HepG2 (cell line): ENCODE measurements at regions not wholly inside any gene's neighbourhood (a gene's known extent, or its start where the extent isn't known, plus 50 kb on each side); places are given as distances from the start of the nearest gene placed in this dataset.

ENCODE experiments used
- E2F1 ChIP-seq: sonication (generic); formaldehyde crosslinking; IDR thresholded peaks from 2 replicates; pipeline ENCODE4 v1.5.0; 2020; ENCODE audit warnings: missing genetic modification reagents
- TF ChIP-seq, protein P1 (sequence below): sonication (generic); formaldehyde crosslinking; IDR thresholded peaks from 2 replicates; pipeline ENCODE4 v1.9.0; 2021; ENCODE audit warnings: missing genetic modification reagents, borderline replicate concordance

DNA sequence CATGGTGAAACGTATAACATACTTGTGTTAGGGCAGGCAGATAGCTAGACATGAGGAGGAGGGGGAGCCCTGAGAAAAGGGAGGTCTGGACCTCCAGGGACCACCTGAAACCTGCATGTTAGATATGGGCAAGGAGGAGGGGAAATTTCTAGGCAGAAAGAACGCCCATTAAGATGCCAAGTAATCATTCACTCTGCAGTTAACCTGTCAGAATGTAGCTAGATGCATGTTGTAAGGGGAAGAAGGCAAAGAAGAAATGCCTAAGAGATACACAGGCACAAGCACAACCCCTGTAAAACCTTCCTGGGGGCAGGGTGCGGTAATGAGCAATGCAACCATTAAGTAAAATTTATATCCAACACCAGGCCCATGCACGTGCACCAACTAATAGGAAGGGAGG is 1055.3 kb upstream of the SPRY2 start:
- TF ChIP-seq, protein P1, sequence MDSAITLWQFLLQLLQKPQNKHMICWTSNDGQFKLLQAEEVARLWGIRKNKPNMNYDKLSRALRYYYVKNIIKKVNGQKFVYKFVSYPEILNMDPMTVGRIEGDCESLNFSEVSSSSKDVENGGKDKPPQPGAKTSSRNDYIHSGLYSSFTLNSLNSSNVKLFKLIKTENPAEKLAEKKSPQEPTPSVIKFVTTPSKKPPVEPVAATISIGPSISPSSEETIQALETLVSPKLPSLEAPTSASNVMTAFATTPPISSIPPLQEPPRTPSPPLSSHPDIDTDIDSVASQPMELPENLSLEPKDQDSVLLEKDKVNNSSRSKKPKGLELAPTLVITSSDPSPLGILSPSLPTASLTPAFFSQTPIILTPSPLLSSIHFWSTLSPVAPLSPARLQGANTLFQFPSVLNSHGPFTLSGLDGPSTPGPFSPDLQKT (CRISPR knock-in tag): no peak
- TF ChIP-seq E2F1 (CRISPR knock-in tag): no peak
